22Rv1 (cell line): ENCODE measurements at regions not wholly inside any gene's neighbourhood (a gene's known extent, or its start where the extent isn't known, plus 50 kb on each side); places are given as distances from the start of the nearest gene placed in this dataset.

Experiments used
- ZFX ChIP-seq: fragments of 450-650 bp; IDR thresholded peaks from 2 replicates; pipeline ENCODE4 v1.6.1; 2017; ENCODE audit warnings: antibody characterized with exemption, borderline replicate concordance
- TF ChIP-seq, protein P1 (sequence below): fragments of 450-650 bp; IDR thresholded peaks from 2 replicates; pipeline ENCODE4 v1.5.1; 2017; ENCODE audit warnings: mild to moderate bottlenecking

DNA sequence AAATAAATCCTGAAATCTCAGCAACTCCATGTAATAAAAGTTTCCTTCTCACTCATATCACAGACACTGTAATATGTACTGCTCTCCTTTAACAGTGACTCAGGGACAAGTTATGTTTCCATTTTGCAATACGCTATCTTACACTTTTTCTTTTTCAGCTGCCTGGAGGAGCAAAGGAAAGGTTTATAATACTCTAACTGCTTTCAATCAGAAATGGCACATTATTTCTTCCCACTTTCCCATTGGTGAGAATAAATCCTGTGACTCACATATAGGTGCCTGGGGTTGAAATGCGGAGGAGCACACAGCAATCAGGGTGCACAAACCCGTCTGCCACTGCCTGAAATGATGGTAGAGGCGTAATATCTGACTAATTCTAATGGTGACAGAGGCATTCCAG is 186.6 kb downstream of the HINT1 start:
- TF ChIP-seq, protein P1, sequence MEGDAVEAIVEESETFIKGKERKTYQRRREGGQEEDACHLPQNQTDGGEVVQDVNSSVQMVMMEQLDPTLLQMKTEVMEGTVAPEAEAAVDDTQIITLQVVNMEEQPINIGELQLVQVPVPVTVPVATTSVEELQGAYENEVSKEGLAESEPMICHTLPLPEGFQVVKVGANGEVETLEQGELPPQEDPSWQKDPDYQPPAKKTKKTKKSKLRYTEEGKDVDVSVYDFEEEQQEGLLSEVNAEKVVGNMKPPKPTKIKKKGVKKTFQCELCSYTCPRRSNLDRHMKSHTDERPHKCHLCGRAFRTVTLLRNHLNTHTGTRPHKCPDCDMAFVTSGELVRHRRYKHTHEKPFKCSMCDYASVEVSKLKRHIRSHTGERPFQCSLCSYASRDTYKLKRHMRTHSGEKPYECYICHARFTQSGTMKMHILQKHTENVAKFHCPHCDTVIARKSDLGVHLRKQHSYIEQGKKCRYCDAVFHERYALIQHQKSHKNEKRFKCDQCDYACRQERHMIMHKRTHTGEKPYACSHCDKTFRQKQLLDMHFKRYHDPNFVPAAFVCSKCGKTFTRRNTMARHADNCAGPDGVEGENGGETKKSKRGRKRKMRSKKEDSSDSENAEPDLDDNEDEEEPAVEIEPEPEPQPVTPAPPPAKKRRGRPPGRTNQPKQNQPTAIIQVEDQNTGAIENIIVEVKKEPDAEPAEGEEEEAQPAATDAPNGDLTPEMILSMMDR = no peak
- TF ChIP-seq ZFX = no peak
